Activated CD8-positive, alpha-beta T cell treated with anti-CD3 and anti-CD28 coated beads for 36 hours (primary cell): ENCODE measurements at regions not wholly inside any gene's neighbourhood (a gene's known extent, or its start where the extent isn't known, plus 50 kb on each side); places are given as distances from the start of the nearest gene placed in this dataset.
A peak's percentile ranks its signal among the peaks of the same experiment; 100 is the strongest.

ENCODE experiments used
- ATAC-seq: fragments of 200-7000 bp; cut with Tn5 transposase; one replicate; pipeline ENCODE4 v1.10.0; 2021; ENCODE audit warnings: mild to moderate bottlenecking, moderate library complexity
- CTCF ChIA-PET: fragments of 350-600 bp; sonication (Branson Sonifier 250); formaldehyde crosslinking; loops from one replicate; lab custom pipeline; 2021; ENCODE audit warnings: antibody characterized with exemption; lab: Charles Lee
- POLR2A ChIA-PET: fragments of 350-600 bp; sonication (Branson Sonifier 250); formaldehyde crosslinking; loops from one replicate; lab custom pipeline; 2021; ENCODE audit warnings: antibody characterized with exemption; lab: Charles Lee
- DNase-seq: peaks from one replicate; pipeline ENCODE4 v3.0.0-alpha.2; 2020
- H3K27ac Mint-ChIP-seq: one replicate; pipeline ENCODE4 v1.8.0; 2021; ENCODE audit warnings: mild to moderate bottlenecking, mixed read lengths
- H3K27me3 Mint-ChIP-seq: one replicate; pipeline ENCODE4 v1.8.0; 2021; ENCODE audit warnings: mixed read lengths
- H3K36me3 Mint-ChIP-seq: one replicate; pipeline ENCODE4 v1.8.0; 2021; ENCODE audit warnings: low read depth, mixed read lengths
- H3K4me1 Mint-ChIP-seq: one replicate; pipeline ENCODE4 v1.8.0; 2021; ENCODE audit warnings: low read depth, mixed read lengths
- H3K4me3 Mint-ChIP-seq: one replicate; pipeline ENCODE4 v1.8.0; 2021; ENCODE audit warnings: mild to moderate bottlenecking, moderate library complexity, mixed read lengths
- H3K9me3 Mint-ChIP-seq: one replicate; pipeline ENCODE4 v1.8.0; 2021; ENCODE audit warnings: mixed read lengths
- CTCF ChIP-seq: fragments of 200-600 bp; IDR thresholded peaks from one replicate; pipeline ENCODE4 v1.8.0; 2022; ENCODE audit warnings: antibody characterized with exemption, mild to moderate bottlenecking
- intact Hi-C: fragments of 100-400 bp; cut with micrococcal nuclease; formaldehyde crosslinking; loops from one replicate; pipeline ENCODE4 v1.10.0; 2022

GRCh38 chr6:155738602-155739105 lies 283.0 kb upstream of the NOX3 start:
- H3K27me3 Mint-ChIP-seq: no peaks in the 10 kb centered on the region
- no peak overlapping the region for H3K27ac Mint-ChIP-seq
- H3K36me3 Mint-ChIP-seq: no peaks in the 10 kb centered on the region
- ChIA-PET POLR2A (no interaction called here), CTCF (no interaction called here)
- H3K4me3 Mint-ChIP-seq: no peak overlapping the region
- intact Hi-C loops: no loop called here
- ATAC-seq (no peak), DNase-seq (no peak)
- H3K9me3 Mint-ChIP-seq: no peaks in the 10 kb centered on the region
- TF ChIP-seq CTCF: no peak
- H3K4me1 Mint-ChIP-seq: no peaks in the 10 kb centered on the region

GRCh38 chr6:155717374-155717773 lies 261.7 kb upstream of the NOX3 start:
- CTCF ChIA-PET: no interaction called here
- POLR2A ChIA-PET: no interaction called here
- intact Hi-C loops: no loop called here
- Mint-ChIP-seq H3K27me3 (peaks cover 1% of the 10 kb centered on the region), H3K36me3 (no peaks in the 10 kb centered on the region), H3K4me3 (no peak overlapping the region), H3K27ac (no peak overlapping the region), H3K9me3 (no peaks in the 10 kb centered on the region), H3K4me1 (no peaks in the 10 kb centered on the region)
- DNase-seq (no peak), ATAC-seq (no peak)
- no peak for TF ChIP-seq CTCF

- H3K9me3 Mint-ChIP-seq: no peaks in the 10 kb centered on the region
- H3K4me3 Mint-ChIP-seq: no peak overlapping the region
- no peak for ATAC-seq
- ChIA-PET CTCF (no interaction called here), POLR2A (no interaction called here)
- DNase-seq: no peak
- intact Hi-C loops: no loop called here
- H3K27me3 Mint-ChIP-seq: no peaks in the 10 kb centered on the region
- H3K36me3 Mint-ChIP-seq: no peaks in the 10 kb centered on the region
- H3K4me1 Mint-ChIP-seq: no peaks in the 10 kb centered on the region
- TF ChIP-seq CTCF: no peak
- H3K27ac Mint-ChIP-seq: no peak overlapping the region
Observed at GRCh38 chr6:155710704-155711103, 255.1 kb upstream of the NOX3 start.

GRCh38 chr6:155709262-155709661 lies 253.6 kb upstream of the NOX3 start:
- DNase-seq: no peak
- Mint-ChIP-seq H3K9me3 (no peaks in the 10 kb centered on the region), H3K4me3 (no peak overlapping the region), H3K36me3 (no peaks in the 10 kb centered on the region), H3K27ac (no peak overlapping the region), H3K4me1 (no peaks in the 10 kb centered on the region), H3K27me3 (no peaks in the 10 kb centered on the region)
- no peak for ATAC-seq
- intact Hi-C loops: no loop called here
- ChIA-PET CTCF (interaction anchor here (0.9 kb wide), 1 partner anchor 345 kb away, joined by 3 read pairs; no protein-coding TSS in a partner anchor), POLR2A (no interaction called here)
- TF ChIP-seq CTCF: no peak

- no peaks in the 10 kb centered on the region for H3K27me3 Mint-ChIP-seq
- no peak for TF ChIP-seq CTCF
- H3K36me3 Mint-ChIP-seq: no peaks in the 10 kb centered on the region
- intact Hi-C loops: no loop called here
- CTCF ChIA-PET: no interaction called here
- H3K4me3 Mint-ChIP-seq: no peak overlapping the region
- peak; percentile 20 for ATAC-seq
- H3K4me1 Mint-ChIP-seq: no peaks in the 10 kb centered on the region
- POLR2A ChIA-PET: no interaction called here
- peak; percentile 10 for DNase-seq
- H3K27ac Mint-ChIP-seq: no peak overlapping the region
- no peaks in the 10 kb centered on the region for H3K9me3 Mint-ChIP-seq
Observed at GRCh38 chr6:155708100-155708499, 252.5 kb upstream of the NOX3 start.
